NT2/D1 (cell line): ENCODE measurements at regions not wholly inside any gene's neighbourhood (a gene's known extent, or its start where the extent isn't known, plus 50 kb on each side); places are given as distances from the start of the nearest gene placed in this dataset.

Source experiments
- DNase-seq: peaks from one replicate; pipeline ENCODE4 v3.0.0-alpha.2; 2011; ENCODE audit warnings: low read depth, low spot score
- H3K27me3 ChIP-seq: 2 replicates; pipeline ENCODE4 v1.6.0; 2011; ENCODE audit warnings: mild to moderate bottlenecking; ENCODE audit not compliant: insufficient read length, insufficient read depth
- H3K36me3 ChIP-seq: 2 replicates; pipeline ENCODE4 v1.6.1; 2011; ENCODE audit warnings: mild to moderate bottlenecking, low read length, mixed read lengths; ENCODE audit not compliant: insufficient read depth, insufficient read length
- H3K4me1 ChIP-seq: 2 replicates; pipeline ENCODE4 v1.5.1; 2011; ENCODE audit not compliant: insufficient read depth, insufficient read length
- H3K4me3 ChIP-seq: 2 replicates; pipeline ENCODE4 v1.5.1; 2011; ENCODE audit warnings: low read depth; ENCODE audit not compliant: insufficient read length
- H3K9ac ChIP-seq: 2 replicates; pipeline ENCODE4 v1.6.0; 2011; ENCODE audit warnings: low read depth; ENCODE audit not compliant: insufficient read length
- H3K9me3 ChIP-seq: 2 replicates; pipeline ENCODE4 v1.5.1; 2011; ENCODE audit warnings: mild to moderate bottlenecking, low read length; ENCODE audit not compliant: insufficient read depth
- SUZ12 ChIP-seq: IDR thresholded peaks from 2 replicates; pipeline ENCODE4 v1.6.1; 2011; ENCODE audit not compliant: insufficient read length, insufficient read depth; ENCODE audit errors: extremely low read depth
- YY1 ChIP-seq: IDR thresholded peaks from 2 replicates; pipeline ENCODE4 v1.6.1; 2011; ENCODE audit not compliant: insufficient read length, insufficient read depth
- ZNF274 ChIP-seq: IDR thresholded peaks from 2 replicates; pipeline ENCODE4 v1.6.1; 2011; ENCODE audit warnings: mild to moderate bottlenecking, low read depth, low read length

DNA sequence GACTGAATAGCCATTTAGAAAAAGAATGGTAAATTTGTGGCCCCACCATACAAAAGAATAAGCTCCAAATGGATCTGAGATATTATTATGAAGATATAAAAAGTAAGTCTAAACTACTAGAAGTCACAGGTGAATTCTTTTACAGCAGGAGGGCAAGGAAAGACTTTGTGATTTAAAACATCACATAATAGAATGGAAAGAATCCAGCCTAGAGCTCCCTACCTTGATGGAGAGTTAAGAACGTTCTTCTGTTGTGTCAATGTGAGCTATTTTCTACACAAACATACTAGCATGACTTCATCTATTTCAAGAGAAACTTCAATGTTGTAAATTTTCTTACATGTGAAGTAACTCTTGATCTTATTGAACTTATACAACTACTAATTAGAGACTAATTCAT, 100.0 kb upstream of the NRSN1 start:
- H3K9ac ChIP-seq = no peak overlapping the region
- H3K36me3 ChIP-seq = no peaks in the 10 kb centered on the region
- no peak for TF ChIP-seq YY1
- TF ChIP-seq ZNF274 = no peak
- no peak for TF ChIP-seq SUZ12
- no peak for DNase-seq
- no peak overlapping the region for H3K4me3 ChIP-seq
- no peaks in the 10 kb centered on the region for H3K9me3 ChIP-seq
- no peaks in the 10 kb centered on the region for H3K27me3 ChIP-seq
- no peaks in the 10 kb centered on the region for H3K4me1 ChIP-seq

DNA sequence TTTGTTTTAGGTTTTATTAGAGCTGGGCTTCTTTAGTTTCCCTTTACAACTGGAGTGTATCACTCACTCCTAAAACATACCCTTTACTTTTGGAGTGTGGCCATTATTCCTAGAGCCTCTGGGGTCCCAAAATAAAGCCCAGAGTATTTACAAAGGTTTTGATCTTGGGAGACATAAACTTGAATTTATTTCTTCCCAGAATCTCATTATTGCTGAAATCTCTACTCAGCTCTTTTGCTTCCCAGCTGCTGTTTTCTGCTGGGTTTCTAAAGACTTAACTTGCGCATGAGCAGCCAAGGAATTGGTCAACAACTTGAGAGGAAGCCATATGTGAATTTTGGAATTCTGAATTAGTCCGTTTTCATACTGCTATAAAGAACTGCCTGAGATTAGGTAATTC, 94.5 kb upstream of the NRSN1 start:
- no peaks in the 10 kb centered on the region for H3K36me3 ChIP-seq
- H3K4me1 ChIP-seq = no peaks in the 10 kb centered on the region
- no peak overlapping the region for H3K9ac ChIP-seq
- TF ChIP-seq YY1 (no peak), ZNF274 (no peak), SUZ12 (no peak)
- H3K4me3 ChIP-seq = no peak overlapping the region
- no peak for DNase-seq
- no peaks in the 10 kb centered on the region for H3K9me3 ChIP-seq
- H3K27me3 ChIP-seq = no peaks in the 10 kb centered on the region

DNA sequence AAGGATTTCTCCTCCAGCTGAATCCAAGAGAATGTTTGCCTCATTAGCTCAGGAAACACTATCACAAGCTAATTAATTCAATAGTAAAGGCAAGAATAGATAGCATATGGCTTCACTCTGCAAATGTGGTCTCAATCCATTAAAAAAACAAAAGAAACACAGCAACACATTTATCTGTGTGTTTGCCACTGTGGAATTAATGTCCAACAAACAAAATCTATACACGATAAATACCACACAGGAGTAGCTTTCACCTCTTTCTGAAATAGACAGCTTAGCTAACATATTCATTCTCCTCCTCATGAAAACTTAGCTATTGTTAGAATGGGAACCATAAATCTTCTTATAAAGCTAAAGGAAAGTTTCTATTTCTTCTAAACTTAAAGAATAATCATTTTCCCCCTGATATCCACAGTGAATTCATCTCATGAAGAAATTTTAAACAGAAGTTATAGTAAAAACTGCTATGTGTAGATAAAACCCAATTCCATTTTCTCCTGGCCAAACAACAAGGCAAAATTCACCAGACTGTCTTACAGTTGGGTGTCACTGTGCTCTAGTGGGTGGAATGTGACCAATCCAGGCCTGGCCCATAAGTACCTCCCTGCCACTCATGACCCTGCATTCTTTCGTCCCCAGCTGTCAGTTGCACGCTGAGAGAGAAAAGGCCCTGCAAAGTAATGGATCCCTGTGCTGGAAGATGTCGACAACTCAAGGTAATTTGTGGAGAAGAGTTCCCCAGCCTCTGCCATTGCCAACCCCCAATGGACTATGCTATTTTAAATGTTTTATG, 92.9 kb upstream of the NRSN1 start:
- TF ChIP-seq YY1 (no peak), ZNF274 (no peak), SUZ12 (no peak)
- no peaks in the 10 kb centered on the region for H3K9me3 ChIP-seq
- no peak overlapping the region for H3K4me3 ChIP-seq
- H3K4me1 ChIP-seq = no peaks in the 10 kb centered on the region
- no peaks in the 10 kb centered on the region for H3K36me3 ChIP-seq
- H3K9ac ChIP-seq = no peak overlapping the region
- DNase-seq = no peak
- no peaks in the 10 kb centered on the region for H3K27me3 ChIP-seq

- no peak for TF ChIP-seq YY1
- TF ChIP-seq SUZ12 = no peak
- TF ChIP-seq ZNF274 = no peak
- H3K4me1 ChIP-seq = no peaks in the 10 kb centered on the region
- H3K4me3 ChIP-seq = no peak overlapping the region
- H3K9me3 ChIP-seq = no peaks in the 10 kb centered on the region; the same call in 1 of the 2 replicates
- no peaks in the 10 kb centered on the region for H3K36me3 ChIP-seq
- H3K27me3 ChIP-seq = no peaks in the 10 kb centered on the region
- H3K9ac ChIP-seq = no peak overlapping the region
- DNase-seq = no peak
Observed at GRCh38 chr6:24043848-24044247, 82.2 kb upstream of the NRSN1 start.

- Histone ChIP-seq H3K9ac (no peak overlapping the region), H3K27me3 (no peaks in the 10 kb centered on the region), H3K4me3 (no peak overlapping the region), H3K9me3 (no peaks in the 10 kb centered on the region), H3K36me3 (no peaks in the 10 kb centered on the region), H3K4me1 (no peaks in the 10 kb centered on the region)
- no peak for DNase-seq
- TF ChIP-seq YY1 (no peak), SUZ12 (no peak), ZNF274 (no peak)
Observed at GRCh38 chr6:24051942-24052589, 73.9 kb upstream of the NRSN1 start.

DNA sequence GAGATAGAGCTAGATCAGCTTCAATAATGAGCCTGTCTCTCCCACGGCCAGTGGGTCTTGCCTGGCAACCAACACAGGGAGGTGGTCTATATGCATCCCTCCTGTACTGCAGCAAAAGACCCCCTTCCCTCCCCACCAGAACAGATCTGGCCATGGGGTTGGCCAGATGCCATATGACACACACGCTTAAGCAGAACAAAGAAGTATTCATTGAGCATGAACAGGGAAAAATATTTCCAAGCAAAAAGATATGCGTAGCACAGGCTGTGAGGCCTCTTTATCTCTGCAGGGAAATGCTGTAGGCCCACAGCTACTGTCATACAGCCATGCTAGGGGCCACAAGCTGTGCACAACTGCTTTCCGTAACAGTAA, 73.4 kb upstream of the NRSN1 start:
- no peaks in the 10 kb centered on the region for H3K27me3 ChIP-seq
- no peaks in the 10 kb centered on the region for H3K36me3 ChIP-seq
- no peak overlapping the region for H3K4me3 ChIP-seq
- H3K9me3 ChIP-seq = no peaks in the 10 kb centered on the region
- no peaks in the 10 kb centered on the region for H3K4me1 ChIP-seq
- no peak overlapping the region for H3K9ac ChIP-seq
- no peak for TF ChIP-seq ZNF274
- TF ChIP-seq YY1 = no peak
- TF ChIP-seq SUZ12 = no peak
- DNase-seq = no peak

DNA sequence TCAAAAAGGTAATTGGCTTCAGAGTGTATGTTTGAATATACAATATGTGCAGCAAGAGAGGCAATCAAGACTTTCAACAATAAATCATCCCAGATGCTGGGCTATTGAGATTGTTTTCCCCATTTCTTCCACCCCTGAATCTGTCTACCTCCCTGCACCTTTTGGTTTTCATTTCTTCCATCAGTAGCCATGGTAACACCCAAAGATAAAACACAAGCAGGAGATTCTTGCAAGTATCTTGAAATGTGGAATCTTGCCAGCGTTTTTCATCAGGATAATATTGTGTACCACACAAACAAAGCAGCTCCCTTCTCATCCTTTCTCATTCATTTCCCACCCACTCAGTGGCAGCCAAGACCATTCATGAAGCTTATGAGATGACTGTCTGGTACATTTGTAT, 73.0 kb upstream of the NRSN1 start:
- no peak for TF ChIP-seq ZNF274
- TF ChIP-seq YY1 = no peak
- no peak for TF ChIP-seq SUZ12
- Histone ChIP-seq H3K27me3 (no peaks in the 10 kb centered on the region), H3K36me3 (no peaks in the 10 kb centered on the region), H3K4me1 (no peaks in the 10 kb centered on the region), H3K9ac (no peak overlapping the region), H3K9me3 (no peaks in the 10 kb centered on the region), H3K4me3 (no peak overlapping the region)
- DNase-seq = no peak
